NCI-H2029 (cell line): ENCODE measurements at regions not wholly inside any gene's neighbourhood (a gene's known extent, or its start where the extent isn't known, plus 50 kb on each side); places are given as distances from the start of the nearest gene placed in this dataset.
"Not testable (repeated sequence)": the region's sequence is repeated elsewhere in the genome, so short reads cannot be mapped to it uniquely, and the experiment has no call there.

Experiments used
- DNase-seq: peaks from one replicate; lab custom pipeline; 2025; lab: John Stamatoyannopoulos, UW

GRCh38 chr6:135655055-135655454, 157.5 kb upstream of the AHI1 start:
- DNase-seq = no peak

GRCh38 chr6:135657207-135657606, 159.7 kb upstream of the AHI1 start:
- DNase-seq = peak; percentile 59

- DNase-seq = no peak
These were observed 160.9 kb upstream of the AHI1 start for GRCh38 chr6:135658481-135658880.

GRCh38 chr6:135658916-135659315, 161.4 kb upstream of the AHI1 start:
- no peak for DNase-seq

- no peak for DNase-seq
These were observed 167.0 kb upstream of the AHI1 start for GRCh38 chr6:135664527-135664926.

- DNase-seq = no peak
These were observed 168.4 kb upstream of the AHI1 start for GRCh38 chr6:135665935-135666334.

- peak; percentile 32 for DNase-seq
These were observed 170.3 kb upstream of the AHI1 start for GRCh38 chr6:135667691-135668455.

GRCh38 chr6:135672256-135672655, 174.7 kb upstream of the AHI1 start:
- DNase-seq = no peak

GRCh38 chr6:135673501-135674309, 176.2 kb upstream of the AHI1 start:
- DNase-seq = no peak

GRCh38 chr6:135675026-135675425, 176.5 kb upstream of the PDE7B start:
- no peak for DNase-seq

GRCh38 chr6:135675862-135676261, 175.6 kb upstream of the PDE7B start:
- DNase-seq = no peak

GRCh38 chr6:135680964-135681913, 170.3 kb upstream of the PDE7B start:
- peak; percentile 46 for DNase-seq

- DNase-seq = no peak
These were observed 164.7 kb upstream of the PDE7B start for GRCh38 chr6:135686784-135687301.

GRCh38 chr6:135688476-135688875, 163.0 kb upstream of the PDE7B start:
- not testable (repeated sequence) for DNase-seq

- no peak for DNase-seq
These were observed 159.1 kb upstream of the PDE7B start for GRCh38 chr6:135692426-135692825.

- no peak for DNase-seq
These were observed 157.6 kb upstream of the PDE7B start for GRCh38 chr6:135693811-135694370.

- DNase-seq = no peak
These were observed 151.8 kb upstream of the PDE7B start for GRCh38 chr6:135699705-135700104.

- DNase-seq = no peak
These were observed 150.1 kb upstream of the PDE7B start for GRCh38 chr6:135701426-135701825.

- DNase-seq = no peak
These were observed 148.5 kb upstream of the PDE7B start for GRCh38 chr6:135703007-135703406.

- no peak for DNase-seq
These were observed 147.9 kb upstream of the PDE7B start for GRCh38 chr6:135703621-135704020.

- no peak for DNase-seq
These were observed 144.1 kb upstream of the PDE7B start for GRCh38 chr6:135707426-135707825.

GRCh38 chr6:135710042-135710441, 141.5 kb upstream of the PDE7B start:
- no peak for DNase-seq
